Hepatocyte (in vitro differentiated cells): ENCODE measurements at regions not wholly inside any gene's neighbourhood (a gene's known extent, or its start where the extent isn't known, plus 50 kb on each side); places are given as distances from the start of the nearest gene placed in this dataset.
A peak's percentile ranks its signal among the peaks of the same experiment; 100 is the strongest.
"Not testable (repeated sequence)": the region's sequence is repeated elsewhere in the genome, so short reads cannot be mapped to it uniquely, and the experiment has no call there.

Experiments used
- DNase-seq: peaks from one replicate; pipeline ENCODE4 v3.0.0-alpha.2; 2016; ENCODE audit warnings: low spot score
- H2AFZ ChIP-seq: fragments of 200-600 bp; sonication (generic); 2 replicates; pipeline ENCODE4 v1.6.0; 2016; ENCODE audit warnings: antibody characterized with exemption, mild to moderate bottlenecking
- H3K27ac ChIP-seq: fragments of 200-600 bp; sonication (generic); 2 replicates; pipeline ENCODE4 v1.5.1; 2016; ENCODE audit warnings: mild to moderate bottlenecking
- H3K27me3 ChIP-seq: fragments of 200-600 bp; sonication (generic); 2 replicates; pipeline ENCODE4 v1.6.1; 2016
- H3K36me3 ChIP-seq: fragments of 200-600 bp; sonication (generic); replicated peaks from 2 replicates; pipeline ENCODE4 v1.5.1; 2016; ENCODE audit warnings: low read depth; ENCODE audit not compliant: insufficient read depth
- H3K4me1 ChIP-seq: fragments of 200-600 bp; sonication (generic); 2 replicates; pipeline ENCODE4 v1.5.1; 2016; ENCODE audit warnings: mild to moderate bottlenecking, moderate library complexity; ENCODE audit not compliant: insufficient read depth
- H3K4me2 ChIP-seq: fragments of 200-600 bp; sonication (generic); 2 replicates; pipeline ENCODE4 v1.6.0; 2016
- H3K4me3 ChIP-seq: fragments of 200-600 bp; sonication (generic); 2 replicates; pipeline ENCODE4 v1.5.1; 2016; ENCODE audit warnings: mild to moderate bottlenecking
- H3K79me2 ChIP-seq: fragments of 200-600 bp; sonication (generic); 2 replicates; pipeline ENCODE4 v1.6.0; 2017; ENCODE audit warnings: mild to moderate bottlenecking
- H3K9me2 ChIP-seq: fragments of 200-600 bp; sonication (generic); replicated peaks from 2 replicates; pipeline ENCODE4 v1.6.0; 2017; ENCODE audit warnings: mild to moderate bottlenecking; ENCODE audit not compliant: insufficient read depth
- H3K9me3 ChIP-seq: fragments of 200-600 bp; sonication (generic); 2 replicates; pipeline ENCODE4 v1.5.1; 2016; ENCODE audit warnings: low read depth, mild to moderate bottlenecking
- H4K20me1 ChIP-seq: fragments of 200-600 bp; sonication (generic); 2 replicates; pipeline ENCODE4 v1.6.0; 2016; ENCODE audit warnings: mild to moderate bottlenecking; ENCODE audit not compliant: insufficient read depth, poor library complexity, severe bottlenecking
- WGBS: methylation state at CpG from one replicate; pipeline ENCODE4 v1.1.6; 2016; ENCODE audit warnings: low lambda C conversion rate; ENCODE audit errors: missing lambda C conversion rate; 5-methylcytosine and 5-hydroxymethylcytosine counted together

GRCh38 chrX:89206558-89206957 is 459.5 kb downstream of the CPXCR1 start:
- not testable (repeated sequence) for H3K4me1 ChIP-seq, H3K27me3 ChIP-seq, H4K20me1 ChIP-seq, H3K9me2 ChIP-seq, H3K36me3 ChIP-seq, H3K79me2 ChIP-seq, H3K4me2 ChIP-seq, H3K4me3 ChIP-seq, H2AFZ ChIP-seq, H3K9me3 ChIP-seq, DNase-seq, H3K27ac ChIP-seq
- WGBS: 96% methylated on average over 35 of the region's 35 CpGs

GRCh38 chrX:89214773-89215446 is 467.9 kb downstream of the CPXCR1 start:
- H3K27ac ChIP-seq, DNase-seq, H3K9me2 ChIP-seq, H2AFZ ChIP-seq, H3K4me3 ChIP-seq, H3K27me3 ChIP-seq, H3K79me2 ChIP-seq, H3K9me3 ChIP-seq, H3K36me3 ChIP-seq, H4K20me1 ChIP-seq, H3K4me1 ChIP-seq: not testable (repeated sequence)
- H3K4me2 ChIP-seq: peak overlapping the region; percentile 51
- WGBS: 81% methylated on average over 1 of the region's 1 CpG

- WGBS: 60% methylated on average over 1 of the region's 1 CpG
- H3K27me3 ChIP-seq, H3K4me1 ChIP-seq: not testable (repeated sequence)
These were observed 468.4 kb downstream of the CPXCR1 start for GRCh38 chrX:89215447-89215787.

More at GRCh38 chrX:89215447-89215787, 468.4 kb downstream of the CPXCR1 start:
- not testable (repeated sequence) for H3K79me2 ChIP-seq, H3K4me3 ChIP-seq, H3K36me3 ChIP-seq, H3K27ac ChIP-seq, DNase-seq, H3K9me3 ChIP-seq, H2AFZ ChIP-seq, H4K20me1 ChIP-seq, H3K9me2 ChIP-seq
- peak overlapping the region; percentile 51 for H3K4me2 ChIP-seq
